ENCODE measurements at regions not wholly inside any gene's neighbourhood (a gene's known extent, or its start where the extent isn't known, plus 50 kb on each side); places are given as distances from the start of the nearest gene placed in this dataset.
"Not testable (repeated sequence)": the region's sequence is repeated elsewhere in the genome, so short reads cannot be mapped to it uniquely, and the experiment has no call there.

GRCh38 chr22:48629631-48630432 lies 1197.8 kb downstream of the BRD1 start:
- DNase-seq (ENCODE audit: insufficient read length, low spot score) (no peak), FAIRE-seq (no peak)
- TF ChIP-seq SPI1 (IDR thresholded peaks at IDR 0.05; ENCODE audit: low read depth, low read length) (no peak), POLR2A (IDR thresholded peaks at IDR 0.05; ENCODE audit: low read depth, low read length) (no peak), TAF1 (IDR thresholded peaks at IDR 0.05; ENCODE audit: low read depth, low read length) (no peak), POLR2AphosphoS5 (IDR thresholded peaks at IDR 0.05; ENCODE audit: low read depth, low read length) (no peak), PAX5 (IDR thresholded peaks at IDR 0.05; ENCODE audit: insufficient read depth, low read length, severe bottlenecking) (no peak), POU2F2 (IDR thresholded peaks at IDR 0.05; ENCODE audit: low read depth, low read length) (no peak)

GRCh38 chr22:48628891-48629543 lies 1198.7 kb downstream of the BRD1 start:
- DNase-seq (ENCODE audit: insufficient read length, low spot score) (no peak), FAIRE-seq (no peak)
- no peak for TF ChIP-seq POLR2AphosphoS5 (IDR thresholded peaks at IDR 0.05; ENCODE audit: low read depth, low read length)
- no peak for TF ChIP-seq PAX5 (IDR thresholded peaks at IDR 0.05; ENCODE audit: insufficient read depth, low read length, severe bottlenecking)
- TF ChIP-seq TAF1 (IDR thresholded peaks at IDR 0.05; ENCODE audit: low read depth, low read length): no peak
- no peak for TF ChIP-seq SPI1 (IDR thresholded peaks at IDR 0.05; ENCODE audit: low read depth, low read length)
- TF ChIP-seq POLR2A (IDR thresholded peaks at IDR 0.05; ENCODE audit: low read depth, low read length): no peak
- no peak for TF ChIP-seq POU2F2 (IDR thresholded peaks at IDR 0.05; ENCODE audit: low read depth, low read length)

GRCh38 chr22:48627966-48628365 lies 1199.7 kb downstream of the BRD1 start:
- FAIRE-seq (no peak), DNase-seq (ENCODE audit: insufficient read length, low spot score) (no peak)
- TF ChIP-seq POU2F2 (IDR thresholded peaks at IDR 0.05; ENCODE audit: low read depth, low read length) (no peak), POLR2A (IDR thresholded peaks at IDR 0.05; ENCODE audit: low read depth, low read length) (no peak), POLR2AphosphoS5 (IDR thresholded peaks at IDR 0.05; ENCODE audit: low read depth, low read length) (no peak), TAF1 (IDR thresholded peaks at IDR 0.05; ENCODE audit: low read depth, low read length) (no peak), PAX5 (IDR thresholded peaks at IDR 0.05; ENCODE audit: insufficient read depth, low read length, severe bottlenecking) (no peak), SPI1 (IDR thresholded peaks at IDR 0.05; ENCODE audit: low read depth, low read length) (no peak)

GRCh38 chr22:48627203-48627602 lies 1200.5 kb downstream of the BRD1 start:
- no peak for FAIRE-seq
- TF ChIP-seq SPI1 (IDR thresholded peaks at IDR 0.05; ENCODE audit: low read depth, low read length): no peak
- DNase-seq (ENCODE audit: insufficient read length, low spot score): no peak

- FAIRE-seq (no peak), DNase-seq (ENCODE audit: insufficient read length, low spot score) (no peak)
- no peak for TF ChIP-seq TAF1 (IDR thresholded peaks at IDR 0.05; ENCODE audit: low read depth, low read length)
- no peak for TF ChIP-seq POU2F2 (IDR thresholded peaks at IDR 0.05; ENCODE audit: low read depth, low read length)
- TF ChIP-seq POLR2AphosphoS5 (IDR thresholded peaks at IDR 0.05; ENCODE audit: low read depth, low read length): no peak
- no peak for TF ChIP-seq SPI1 (IDR thresholded peaks at IDR 0.05; ENCODE audit: low read depth, low read length)
- TF ChIP-seq POLR2A (IDR thresholded peaks at IDR 0.05; ENCODE audit: low read depth, low read length): no peak
- TF ChIP-seq PAX5 (IDR thresholded peaks at IDR 0.05; ENCODE audit: insufficient read depth, low read length, severe bottlenecking): no peak
These were observed 1203.3 kb downstream of the BRD1 start for GRCh38 chr22:48624401-48624800.

GRCh38 chr22:48622891-48623545 lies 1204.7 kb downstream of the BRD1 start:
- FAIRE-seq: no peak
- TF ChIP-seq SPI1 (IDR thresholded peaks at IDR 0.05; ENCODE audit: low read depth, low read length): no peak
- no peak for TF ChIP-seq TAF1 (IDR thresholded peaks at IDR 0.05; ENCODE audit: low read depth, low read length)
- no peak for TF ChIP-seq POLR2A (IDR thresholded peaks at IDR 0.05; ENCODE audit: low read depth, low read length)
- no peak for TF ChIP-seq PAX5 (IDR thresholded peaks at IDR 0.05; ENCODE audit: insufficient read depth, low read length, severe bottlenecking)
- TF ChIP-seq POU2F2 (IDR thresholded peaks at IDR 0.05; ENCODE audit: low read depth, low read length): no peak
- TF ChIP-seq POLR2AphosphoS5 (IDR thresholded peaks at IDR 0.05; ENCODE audit: low read depth, low read length): no peak
- DNase-seq (ENCODE audit: insufficient read length, low spot score): no peak

GRCh38 chr22:48621085-48621484 lies 1206.6 kb downstream of the BRD1 start:
- FAIRE-seq (no peak), DNase-seq (ENCODE audit: insufficient read length, low spot score) (no peak)
- TF ChIP-seq POLR2A (IDR thresholded peaks at IDR 0.05; ENCODE audit: low read depth, low read length) (no peak), POLR2AphosphoS5 (IDR thresholded peaks at IDR 0.05; ENCODE audit: low read depth, low read length) (no peak), POU2F2 (IDR thresholded peaks at IDR 0.05; ENCODE audit: low read depth, low read length) (no peak), PAX5 (IDR thresholded peaks at IDR 0.05; ENCODE audit: insufficient read depth, low read length, severe bottlenecking) (no peak), SPI1 (IDR thresholded peaks at IDR 0.05; ENCODE audit: low read depth, low read length) (no peak), TAF1 (IDR thresholded peaks at IDR 0.05; ENCODE audit: low read depth, low read length) (no peak)

GRCh38 chr22:48620460-48620859 lies 1207.2 kb downstream of the BRD1 start:
- not testable (repeated sequence) for DNase-seq (ENCODE audit: insufficient read length, low spot score); FAIRE-seq

- TF ChIP-seq TAF1 (IDR thresholded peaks at IDR 0.05; ENCODE audit: low read depth, low read length) (no peak), POU2F2 (IDR thresholded peaks at IDR 0.05; ENCODE audit: low read depth, low read length) (no peak), POLR2AphosphoS5 (IDR thresholded peaks at IDR 0.05; ENCODE audit: low read depth, low read length) (no peak), SPI1 (IDR thresholded peaks at IDR 0.05; ENCODE audit: low read depth, low read length) (no peak), POLR2A (IDR thresholded peaks at IDR 0.05; ENCODE audit: low read depth, low read length) (no peak), PAX5 (IDR thresholded peaks at IDR 0.05; ENCODE audit: insufficient read depth, low read length, severe bottlenecking) (no peak)
- DNase-seq (ENCODE audit: insufficient read length, low spot score): no peak
- FAIRE-seq: no peak
These were observed 1208.0 kb downstream of the BRD1 start for GRCh38 chr22:48619721-48620120.

All from GM12891 (cell line).